WTC11 (cell line): ENCODE measurements at regions not wholly inside any gene's neighbourhood (a gene's known extent, or its start where the extent isn't known, plus 50 kb on each side); places are given as distances from the start of the nearest gene placed in this dataset.

ENCODE experiments used
- ATAC-seq: fragments of 200-7000 bp; cut with Tn5 transposase; 2 replicates; pipeline ENCODE4 v1.10.0; 2021; ENCODE audit warnings: mild to moderate bottlenecking, moderate library complexity
- CTCF ChIA-PET: fragments of 300-600 bp; sonication (Branson Sonifier 250); formaldehyde crosslinking; loops from one replicate; lab custom pipeline; 2021; ENCODE audit warnings: antibody characterized with exemption; lab: Charles Lee
- POLR2A ChIA-PET: fragments of 350-600 bp; sonication (Branson Sonifier 250); formaldehyde crosslinking; loops from one replicate; lab custom pipeline; 2021; ENCODE audit warnings: antibody characterized with exemption; lab: Charles Lee
- DNase-seq: peaks from one replicate; pipeline ENCODE4 v3.0.0; 2021; ENCODE audit warnings: low spot score
- H3K27ac Mint-ChIP-seq: 2 replicates; pipeline ENCODE4 v1.8.0; 2021; ENCODE audit warnings: mixed read lengths
- H3K27me3 Mint-ChIP-seq: 2 replicates; pipeline ENCODE4 v1.8.0; 2021; ENCODE audit warnings: low read depth, mild to moderate bottlenecking, moderate library complexity, mixed read lengths
- H3K36me3 Mint-ChIP-seq: 2 replicates; pipeline ENCODE4 v1.8.0; 2021; ENCODE audit warnings: mixed read lengths
- H3K4me1 Mint-ChIP-seq: 2 replicates; pipeline ENCODE4 v1.8.0; 2022; ENCODE audit warnings: mixed read lengths
- H3K4me3 Mint-ChIP-seq: 2 replicates; pipeline ENCODE4 v1.8.0; 2021; ENCODE audit warnings: mild to moderate bottlenecking, moderate library complexity, mixed read lengths
- H3K9me3 Mint-ChIP-seq: 2 replicates; pipeline ENCODE4 v1.8.0; 2021; ENCODE audit warnings: mixed read lengths
- AR ChIP-seq: fragments of 250-450 bp; sonication (Bioruptor Pico); IDR thresholded peaks from 2 replicates; pipeline ENCODE4 v1.9.0; 2021; ENCODE audit warnings: mild to moderate bottlenecking
- CBFB ChIP-seq: sonication (generic); formaldehyde crosslinking; IDR thresholded peaks from 2 replicates; pipeline ENCODE4 v1.8.1; 2022; ENCODE audit warnings: mild to moderate bottlenecking, low read depth, missing genetic modification reagents
- CREB1 ChIP-seq: sonication (generic); formaldehyde crosslinking; IDR thresholded peaks from 2 replicates; pipeline ENCODE4 v1.8.0; 2023; ENCODE audit warnings: mild to moderate bottlenecking, missing genetic modification reagents
- ESRRA ChIP-seq: sonication (generic); formaldehyde crosslinking; IDR thresholded peaks from 2 replicates; pipeline ENCODE4 v1.8.1; 2022; ENCODE audit warnings: mild to moderate bottlenecking, missing genetic modification reagents, borderline replicate concordance
- FOXJ3 ChIP-seq: sonication (generic); formaldehyde crosslinking; IDR thresholded peaks from 2 replicates; pipeline ENCODE4 v1.9.0; 2021; ENCODE audit warnings: missing genetic modification reagents, mild to moderate bottlenecking, borderline replicate concordance
- FOXK1 ChIP-seq: sonication (generic); formaldehyde crosslinking; IDR thresholded peaks from 2 replicates; pipeline ENCODE4 v1.8.0; 2022; ENCODE audit warnings: mild to moderate bottlenecking, moderate library complexity, missing genetic modification reagents
- FOXP4 ChIP-seq: sonication (generic); formaldehyde crosslinking; IDR thresholded peaks from 2 replicates; pipeline ENCODE4 v1.8.0; 2022; ENCODE audit warnings: mild to moderate bottlenecking, missing genetic modification reagents
- GABPB1 ChIP-seq: sonication (generic); formaldehyde crosslinking; IDR thresholded peaks from 2 replicates; pipeline ENCODE4 v1.8.1; 2023; ENCODE audit warnings: mild to moderate bottlenecking, missing genetic modification reagents
- GTF2I ChIP-seq: fragments of 250-450 bp; sonication (Bioruptor Pico); conservative IDR thresholded peaks from 2 replicates; pipeline ENCODE4 v1.4.0; 2021; ENCODE audit warnings: mild to moderate bottlenecking
- HMGXB4 ChIP-seq: sonication (generic); formaldehyde crosslinking; IDR thresholded peaks from 2 replicates; pipeline ENCODE4 v1.8.1; 2023; ENCODE audit warnings: mild to moderate bottlenecking, moderate library complexity, missing genetic modification reagents
- NR1H2 ChIP-seq: sonication (generic); formaldehyde crosslinking; IDR thresholded peaks from 2 replicates; pipeline ENCODE4 v1.9.0; 2021; ENCODE audit warnings: mild to moderate bottlenecking, moderate library complexity, missing genetic modification reagents
- NR2C2 ChIP-seq: sonication (generic); formaldehyde crosslinking; IDR thresholded peaks from 2 replicates; pipeline ENCODE4 v1.8.0; 2022; ENCODE audit warnings: mild to moderate bottlenecking, missing genetic modification reagents
- PRRX2 ChIP-seq: fragments of 250-450 bp; sonication (Bioruptor Pico); IDR thresholded peaks from 2 replicates; pipeline ENCODE4 v1.8.0; 2021; ENCODE audit warnings: mild to moderate bottlenecking
- ZNF121 ChIP-seq: sonication (generic); formaldehyde crosslinking; IDR thresholded peaks from 2 replicates; pipeline ENCODE4 v1.8.0; 2023; ENCODE audit warnings: missing genetic modification reagents
- ZNF138 ChIP-seq: sonication (generic); formaldehyde crosslinking; conservative IDR thresholded peaks from 2 replicates; pipeline ENCODE4 v1.8.1; 2022; ENCODE audit warnings: mild to moderate bottlenecking, moderate library complexity, missing genetic modification reagents
- ZNF396 ChIP-seq: fragments of 250-450 bp; sonication (Bioruptor Pico); IDR thresholded peaks from 2 replicates; pipeline ENCODE4 v1.8.0; 2021; ENCODE audit warnings: mild to moderate bottlenecking, moderate library complexity, borderline replicate concordance
- ZNF416 ChIP-seq: fragments of 250-450 bp; sonication (Bioruptor Pico); IDR thresholded peaks from 2 replicates; pipeline ENCODE4 v1.9.0; 2021; ENCODE audit warnings: mild to moderate bottlenecking, inconsistent platforms
- ZNF425 ChIP-seq: fragments of 250-450 bp; sonication (Bioruptor Pico); conservative IDR thresholded peaks from 2 replicates; pipeline ENCODE4 v1.9.0; 2021; ENCODE audit warnings: mild to moderate bottlenecking

- Mint-ChIP-seq H3K4me1 (no peaks in the 10 kb centered on the region), H3K9me3 (peaks cover 10% of the 10 kb centered on the region), H3K27ac (no peak overlapping the region), H3K4me3 (no peak overlapping the region), H3K27me3 (no peaks in the 10 kb centered on the region), H3K36me3 (peaks cover 9% of the 10 kb centered on the region)
- DNase-seq (no peak), ATAC-seq (no peak)
- POLR2A ChIA-PET, result no interaction called here
- TF ChIP-seq CBFB (CRISPR knock-in tag) (no peak), AR (no peak), NR2C2 (no peak), FOXJ3 (CRISPR knock-in tag) (no peak), ESRRA (no peak), ZNF138 (CRISPR knock-in tag) (no peak), CREB1 (CRISPR knock-in tag) (no peak), HMGXB4 (CRISPR knock-in tag) (no peak), ZNF396 (CRISPR knock-in tag) (no peak), FOXK1 (CRISPR knock-in tag) (no peak)
- CTCF ChIA-PET, result no interaction called here
Measured at GRCh38 chr7:13602036-13602435, 387.4 kb downstream of the ETV1 start.

- Mint-ChIP-seq H3K27me3 (no peaks in the 10 kb centered on the region), H3K27ac (no peak overlapping the region), H3K36me3 (peaks cover 18% of the 10 kb centered on the region), H3K9me3 (peaks cover 20% of the 10 kb centered on the region), H3K4me1 (no peaks in the 10 kb centered on the region), H3K4me3 (no peak overlapping the region)
- POLR2A ChIA-PET, result no interaction called here
- DNase-seq (no peak), ATAC-seq (no peak)
- TF ChIP-seq ZNF121, result no peak
- no peak for TF ChIP-seq GABPB1 (CRISPR knock-in tag)
- no peak for TF ChIP-seq FOXP4 (CRISPR knock-in tag)
- no peak for TF ChIP-seq ZNF425 (CRISPR knock-in tag)
- no peak for TF ChIP-seq GTF2I (CRISPR knock-in tag)
- no peak for TF ChIP-seq NR1H2
- TF ChIP-seq PRRX2, result no peak
- TF ChIP-seq ZNF416 (CRISPR knock-in tag), result no peak
- CTCF ChIA-PET, result no interaction called here
Measured at GRCh38 chr7:13603016-13603415, 386.4 kb downstream of the ETV1 start.
